Endothelial cell of umbilical vein (primary cell): ENCODE measurements at regions not wholly inside any gene's neighbourhood (a gene's known extent, or its start where the extent isn't known, plus 50 kb on each side); places are given as distances from the start of the nearest gene placed in this dataset.

Source experiments
- EZH2 ChIP-seq: IDR thresholded peaks from 2 replicates; pipeline ENCODE4 v1.6.1; 2012; ENCODE audit warnings: borderline replicate concordance, low read depth, mild to moderate bottlenecking, moderate library complexity, low read length, inconsistent platforms; ENCODE audit not compliant: severe bottlenecking
- JUN ChIP-seq: IDR thresholded peaks from 2 replicates; pipeline ENCODE4 v1.6.1; 2011; ENCODE audit warnings: borderline replicate concordance, low read depth; ENCODE audit not compliant: insufficient read length, insufficient read depth
- POLR2A ChIP-seq: IDR thresholded peaks from 2 replicates; pipeline ENCODE4 v1.6.1; 2012; ENCODE audit warnings: low read depth, mild to moderate bottlenecking, control low read depth, low read length
- POLR2AphosphoS5 ChIP-seq: IDR thresholded peaks from 2 replicates; pipeline ENCODE4 v1.6.1; 2012; ENCODE audit warnings: low read depth, mild to moderate bottlenecking, control low read depth, low read length, moderate library complexity; ENCODE audit not compliant: insufficient read depth
- TF ChIP-seq, protein P1 (sequence below), 2 donors: IDR thresholded peaks; 1 replicate in 1 of 2; 2 replicates in 1 of 2; pipeline ENCODE4 v1.5.1; 2011; ENCODE audit warnings: low read length in 2 of 2, mild to moderate bottlenecking in 2 of 2, moderate library complexity in 2 of 2, control low read depth in 1 of 2, inconsistent platforms in 1 of 2, low read depth in 1 of 2; ENCODE audit not compliant: insufficient read depth in 1 of 2; ENCODE audit errors: extremely low read depth in 1 of 2

DNA sequence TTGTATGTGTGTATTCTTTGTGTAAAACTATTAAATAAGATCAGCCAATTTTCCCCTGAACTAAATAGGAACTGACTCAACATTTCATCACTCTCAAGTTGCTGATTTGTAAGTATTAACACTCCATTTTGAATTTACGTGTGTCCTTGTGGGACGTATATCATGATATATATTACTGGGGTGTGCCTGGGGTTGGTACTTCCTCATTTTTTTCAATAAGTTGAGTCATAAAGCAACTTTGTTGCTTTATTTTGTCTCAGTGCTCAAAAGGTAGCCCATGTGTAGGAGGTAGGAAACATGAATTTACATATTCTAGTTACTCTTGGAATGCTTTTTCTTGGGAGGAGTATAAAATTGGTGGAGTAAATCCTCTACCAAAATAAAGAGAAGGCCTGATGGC is 193.9 kb upstream of the RAG2 start:
- TF ChIP-seq, protein P1, sequence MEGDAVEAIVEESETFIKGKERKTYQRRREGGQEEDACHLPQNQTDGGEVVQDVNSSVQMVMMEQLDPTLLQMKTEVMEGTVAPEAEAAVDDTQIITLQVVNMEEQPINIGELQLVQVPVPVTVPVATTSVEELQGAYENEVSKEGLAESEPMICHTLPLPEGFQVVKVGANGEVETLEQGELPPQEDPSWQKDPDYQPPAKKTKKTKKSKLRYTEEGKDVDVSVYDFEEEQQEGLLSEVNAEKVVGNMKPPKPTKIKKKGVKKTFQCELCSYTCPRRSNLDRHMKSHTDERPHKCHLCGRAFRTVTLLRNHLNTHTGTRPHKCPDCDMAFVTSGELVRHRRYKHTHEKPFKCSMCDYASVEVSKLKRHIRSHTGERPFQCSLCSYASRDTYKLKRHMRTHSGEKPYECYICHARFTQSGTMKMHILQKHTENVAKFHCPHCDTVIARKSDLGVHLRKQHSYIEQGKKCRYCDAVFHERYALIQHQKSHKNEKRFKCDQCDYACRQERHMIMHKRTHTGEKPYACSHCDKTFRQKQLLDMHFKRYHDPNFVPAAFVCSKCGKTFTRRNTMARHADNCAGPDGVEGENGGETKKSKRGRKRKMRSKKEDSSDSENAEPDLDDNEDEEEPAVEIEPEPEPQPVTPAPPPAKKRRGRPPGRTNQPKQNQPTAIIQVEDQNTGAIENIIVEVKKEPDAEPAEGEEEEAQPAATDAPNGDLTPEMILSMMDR (IDR thresholded peaks at IDR 0.05; ENCODE audit: extremely low read depth in 1 of 2, insufficient read depth in 1 of 2, low read depth in 1 of 2, low read length in 2 of 2): no peak
- TF ChIP-seq POLR2AphosphoS5 (no peak), POLR2A (no peak), EZH2 (no peak), JUN (no peak)
